ENCODE measurements at regions not wholly inside any gene's neighbourhood (a gene's known extent, or its start where the extent isn't known, plus 50 kb on each side); places are given as distances from the start of the nearest gene placed in this dataset.

DNA sequence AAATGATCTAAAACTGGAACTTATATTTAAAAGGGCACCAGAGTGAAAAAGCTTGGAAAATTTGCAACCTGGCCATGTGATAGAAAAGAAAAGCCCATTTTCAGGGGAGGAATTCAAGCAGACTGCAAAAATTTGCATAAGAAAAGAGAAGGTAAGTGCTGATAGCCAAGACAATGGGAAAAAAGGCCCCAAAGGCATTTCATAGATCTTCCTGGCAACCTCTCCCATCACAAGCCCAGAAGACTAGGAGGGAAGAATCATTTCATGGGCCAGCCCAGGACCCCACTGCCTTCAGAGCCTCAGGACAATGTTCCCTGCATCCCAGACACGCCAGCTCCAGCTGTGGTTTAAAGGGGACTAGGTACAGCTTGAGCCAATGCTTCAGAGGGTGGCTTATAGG is 887.3 kb upstream of the DIAPH2 start:
- Histone ChIP-seq H3K4me3 (ENCODE audit: low read depth, low read length) (no peak overlapping the region), H3K4me1 (ENCODE audit: control insufficient read depth, insufficient read depth, low read length) (no peaks in the 10 kb centered on the region), H3K27me3 (ENCODE audit: control insufficient read depth, insufficient read depth, low read length) (no peaks in the 10 kb centered on the region), H3K36me3 (ENCODE audit: control insufficient read depth, insufficient read depth, low read length) (no peaks in the 10 kb centered on the region), H3K9me3 (ENCODE audit: control insufficient read depth, insufficient read depth, low read length) (peaks cover 5% of the 10 kb centered on the region), H3K9ac (ENCODE audit: low read depth, low read length) (no peak overlapping the region)

DNA sequence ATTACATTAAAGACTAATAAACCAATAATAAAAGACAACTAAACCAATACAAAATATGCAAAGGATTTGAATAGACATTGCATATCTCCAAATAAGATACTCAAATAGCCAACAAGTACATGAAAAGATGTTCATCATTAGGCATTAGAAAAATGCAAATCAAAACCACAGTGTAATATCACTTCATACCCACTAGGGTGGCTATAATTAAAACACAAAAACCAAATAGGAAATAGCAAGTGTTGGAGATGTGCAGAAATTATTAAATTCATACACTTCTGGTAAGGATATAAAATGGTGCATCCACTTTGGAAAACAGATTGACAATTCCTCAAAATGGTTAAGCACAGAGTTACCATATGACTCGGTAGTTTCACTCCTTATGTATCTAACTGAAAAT is 860.8 kb upstream of the DIAPH2 start:
- no peak overlapping the region for H3K4me3 ChIP-seq (ENCODE audit: low read depth, low read length)
- H3K9me3 ChIP-seq (ENCODE audit: control insufficient read depth, insufficient read depth, low read length), result no peaks in the 10 kb centered on the region
- H3K4me1 ChIP-seq (ENCODE audit: control insufficient read depth, insufficient read depth, low read length), result no peaks in the 10 kb centered on the region
- no peak overlapping the region for H3K9ac ChIP-seq (ENCODE audit: low read depth, low read length)
- H3K36me3 ChIP-seq (ENCODE audit: control insufficient read depth, insufficient read depth, low read length), result no peaks in the 10 kb centered on the region
- H3K27me3 ChIP-seq (ENCODE audit: control insufficient read depth, insufficient read depth, low read length), result no peaks in the 10 kb centered on the region

DNA sequence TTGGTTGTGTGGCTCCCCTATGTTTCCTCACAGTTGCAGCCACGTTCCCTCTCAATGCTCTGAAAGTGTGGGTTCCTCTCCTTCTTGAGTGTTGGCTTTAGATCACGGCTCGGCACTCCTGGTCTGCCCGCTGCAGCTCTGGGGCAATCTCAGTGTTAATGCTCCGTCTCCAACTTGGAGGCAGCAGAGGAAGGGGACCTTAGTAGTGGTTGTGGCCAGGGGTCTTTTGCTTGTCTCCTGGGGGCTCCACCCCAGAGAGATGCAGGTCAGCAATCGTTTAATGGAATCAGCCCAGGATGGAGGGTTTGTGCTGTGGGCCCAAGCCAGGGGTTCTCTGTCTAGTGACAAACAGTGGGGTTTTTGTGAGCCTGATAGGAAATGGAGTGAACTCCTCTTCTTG is 849.4 kb upstream of the DIAPH2 start:
- Histone ChIP-seq H3K36me3 (ENCODE audit: control insufficient read depth, insufficient read depth, low read length) (no peaks in the 10 kb centered on the region), H3K4me1 (ENCODE audit: control insufficient read depth, insufficient read depth, low read length) (no peaks in the 10 kb centered on the region), H3K9me3 (ENCODE audit: control insufficient read depth, insufficient read depth, low read length) (no peaks in the 10 kb centered on the region), H3K9ac (ENCODE audit: low read depth, low read length) (no peak overlapping the region), H3K4me3 (ENCODE audit: low read depth, low read length) (no peak overlapping the region), H3K27me3 (ENCODE audit: control insufficient read depth, insufficient read depth, low read length) (no peaks in the 10 kb centered on the region)

DNA sequence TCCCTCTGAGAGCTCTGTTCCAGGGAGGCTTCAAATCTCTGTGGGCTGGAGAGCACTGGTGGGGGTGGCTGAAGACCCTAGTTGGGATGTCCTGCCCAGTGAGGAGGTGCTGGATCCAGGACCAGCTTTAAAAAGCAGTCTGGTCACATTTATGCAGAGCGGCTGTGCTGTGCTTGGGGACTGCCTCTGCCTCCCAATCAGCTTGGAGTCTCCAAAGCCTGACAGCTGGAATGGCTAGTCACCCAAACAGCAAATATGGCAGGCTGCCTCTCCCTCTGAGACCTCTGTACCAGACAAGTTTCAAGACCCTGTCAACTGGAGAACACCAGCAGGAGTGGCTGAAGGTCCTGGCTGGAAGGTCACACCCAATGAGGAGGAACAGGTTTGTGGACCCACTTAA is 848.1 kb upstream of the DIAPH2 start:
- Histone ChIP-seq H3K9me3 (ENCODE audit: control insufficient read depth, insufficient read depth, low read length) (no peaks in the 10 kb centered on the region), H3K27me3 (ENCODE audit: control insufficient read depth, insufficient read depth, low read length) (no peaks in the 10 kb centered on the region), H3K9ac (ENCODE audit: low read depth, low read length) (no peak overlapping the region), H3K36me3 (ENCODE audit: control insufficient read depth, insufficient read depth, low read length) (no peaks in the 10 kb centered on the region), H3K4me1 (ENCODE audit: control insufficient read depth, insufficient read depth, low read length) (no peaks in the 10 kb centered on the region), H3K4me3 (ENCODE audit: low read depth, low read length) (no peak overlapping the region)

DNA sequence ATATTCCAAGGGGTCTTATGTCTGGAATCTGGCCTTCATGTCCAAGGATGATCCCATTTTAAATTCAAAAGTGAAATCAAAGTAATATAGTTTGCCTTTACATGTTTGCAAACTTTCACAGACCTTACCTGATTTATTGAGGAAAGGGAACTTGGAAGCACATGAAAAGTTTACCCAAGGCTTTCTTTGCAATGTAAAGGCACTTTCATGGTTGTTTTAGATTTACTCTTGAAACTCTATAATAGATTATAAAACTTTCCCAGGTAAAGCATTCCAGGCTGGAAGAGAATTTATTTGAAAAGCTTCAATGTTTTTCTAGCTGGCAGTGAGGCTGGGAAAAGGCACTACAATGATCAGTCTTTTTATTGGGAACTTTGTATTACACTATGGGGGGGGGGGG is 842.8 kb upstream of the DIAPH2 start:
- no peak overlapping the region for H3K9ac ChIP-seq (ENCODE audit: low read depth, low read length)
- no peaks in the 10 kb centered on the region for H3K27me3 ChIP-seq (ENCODE audit: control insufficient read depth, insufficient read depth, low read length)
- H3K4me3 ChIP-seq (ENCODE audit: low read depth, low read length), result no peak overlapping the region
- no peaks in the 10 kb centered on the region for H3K36me3 ChIP-seq (ENCODE audit: control insufficient read depth, insufficient read depth, low read length)
- H3K4me1 ChIP-seq (ENCODE audit: control insufficient read depth, insufficient read depth, low read length), result no peaks in the 10 kb centered on the region
- no peaks in the 10 kb centered on the region for H3K9me3 ChIP-seq (ENCODE audit: control insufficient read depth, insufficient read depth, low read length)

DNA sequence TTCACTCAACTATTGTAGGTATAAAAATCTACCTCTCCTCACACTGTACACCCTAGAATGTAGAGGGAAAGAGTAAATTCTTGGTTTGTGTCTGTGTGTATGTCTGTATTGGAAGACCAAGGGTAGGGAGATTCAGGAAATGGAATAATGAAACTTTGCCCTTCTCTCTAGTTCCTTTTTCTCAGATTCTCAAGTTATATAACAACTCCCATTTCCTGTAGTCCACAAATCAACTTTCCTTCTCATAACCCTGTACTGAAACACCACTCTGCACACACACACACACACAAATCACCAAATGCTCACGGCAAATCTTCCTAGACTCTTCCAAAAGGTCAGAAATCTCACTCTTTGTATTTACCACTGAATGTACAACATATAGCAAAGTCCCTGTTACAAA is 824.5 kb upstream of the DIAPH2 start:
- Histone ChIP-seq H3K4me3 (ENCODE audit: low read depth, low read length) (no peak overlapping the region), H3K9ac (ENCODE audit: low read depth, low read length) (no peak overlapping the region), H3K27me3 (ENCODE audit: control insufficient read depth, insufficient read depth, low read length) (no peaks in the 10 kb centered on the region), H3K36me3 (ENCODE audit: control insufficient read depth, insufficient read depth, low read length) (no peaks in the 10 kb centered on the region), H3K4me1 (ENCODE audit: control insufficient read depth, insufficient read depth, low read length) (no peaks in the 10 kb centered on the region), H3K9me3 (ENCODE audit: control insufficient read depth, insufficient read depth, low read length) (no peaks in the 10 kb centered on the region)

DNA sequence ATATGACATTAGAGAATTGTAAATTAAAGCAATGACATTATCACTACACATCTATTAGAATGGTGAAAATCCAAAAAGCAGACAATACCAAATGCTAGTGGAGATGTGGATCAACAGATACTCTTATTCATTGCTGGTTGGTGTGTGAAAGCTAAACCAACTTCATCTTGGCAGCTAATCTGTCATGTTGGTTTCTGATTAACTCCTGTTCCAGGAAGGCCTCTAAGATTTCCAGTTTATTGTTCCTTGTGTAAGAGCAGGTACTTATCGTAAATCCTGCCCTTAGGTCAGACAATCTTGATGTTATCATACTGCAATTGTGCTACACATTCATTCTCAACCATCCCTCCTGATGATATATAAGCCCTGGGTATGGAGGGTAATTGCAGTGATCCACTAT is 809.0 kb upstream of the DIAPH2 start:
- no peaks in the 10 kb centered on the region for H3K27me3 ChIP-seq (ENCODE audit: control insufficient read depth, insufficient read depth, low read length)
- H3K4me3 ChIP-seq (ENCODE audit: low read depth, low read length), result no peak overlapping the region
- no peaks in the 10 kb centered on the region for H3K36me3 ChIP-seq (ENCODE audit: control insufficient read depth, insufficient read depth, low read length)
- H3K4me1 ChIP-seq (ENCODE audit: control insufficient read depth, insufficient read depth, low read length), result no peaks in the 10 kb centered on the region
- H3K9me3 ChIP-seq (ENCODE audit: control insufficient read depth, insufficient read depth, low read length), result no peaks in the 10 kb centered on the region
- no peak overlapping the region for H3K9ac ChIP-seq (ENCODE audit: low read depth, low read length)

DNA sequence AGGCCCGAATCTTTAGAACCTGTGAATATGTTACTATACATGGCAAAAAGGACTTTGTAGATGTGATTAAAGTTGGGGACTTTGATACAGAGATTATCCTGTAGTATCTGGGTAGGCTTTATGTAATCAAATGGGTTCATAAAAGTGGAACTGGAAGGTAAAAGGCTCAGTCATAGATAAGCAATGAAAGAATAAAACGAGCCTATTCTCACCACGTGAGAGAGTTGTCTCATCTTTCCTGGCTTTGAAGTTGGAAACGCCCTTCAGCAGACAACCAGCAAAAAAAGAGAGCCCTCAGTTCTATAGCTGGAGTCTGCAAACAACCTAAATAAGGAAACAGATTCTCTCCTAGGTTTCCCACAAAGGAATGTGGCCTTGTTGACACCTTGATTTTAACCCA is 805.8 kb upstream of the DIAPH2 start:
- H3K4me3 ChIP-seq (ENCODE audit: low read depth, low read length), result no peak overlapping the region
- no peaks in the 10 kb centered on the region for H3K27me3 ChIP-seq (ENCODE audit: control insufficient read depth, insufficient read depth, low read length)
- H3K9ac ChIP-seq (ENCODE audit: low read depth, low read length), result no peak overlapping the region
- no peaks in the 10 kb centered on the region for H3K9me3 ChIP-seq (ENCODE audit: control insufficient read depth, insufficient read depth, low read length)
- no peaks in the 10 kb centered on the region for H3K36me3 ChIP-seq (ENCODE audit: control insufficient read depth, insufficient read depth, low read length)
- H3K4me1 ChIP-seq (ENCODE audit: control insufficient read depth, insufficient read depth, low read length), result no peaks in the 10 kb centered on the region

DNA sequence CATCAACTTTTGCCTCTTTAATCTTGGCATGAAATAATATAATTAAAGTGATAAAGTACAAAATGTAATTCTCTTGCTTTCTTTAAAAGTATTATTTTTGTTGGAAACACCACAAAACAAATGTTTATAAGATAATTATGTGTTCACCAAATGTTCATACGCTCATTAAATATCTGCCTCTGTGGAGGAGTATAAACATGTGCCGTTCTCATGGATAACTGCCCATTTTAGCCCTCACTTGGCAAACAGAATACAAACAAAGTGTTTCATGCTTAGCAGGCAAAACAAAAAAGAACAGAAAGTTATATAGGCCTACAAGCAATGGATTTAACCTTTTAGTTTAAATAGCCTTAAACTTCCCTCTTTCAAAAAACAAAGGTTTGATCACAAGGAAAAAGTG is 800.5 kb upstream of the DIAPH2 start:
- Histone ChIP-seq H3K9ac (ENCODE audit: low read depth, low read length) (no peak overlapping the region), H3K27me3 (ENCODE audit: control insufficient read depth, insufficient read depth, low read length) (no peaks in the 10 kb centered on the region), H3K4me1 (ENCODE audit: control insufficient read depth, insufficient read depth, low read length) (no peaks in the 10 kb centered on the region), H3K36me3 (ENCODE audit: control insufficient read depth, insufficient read depth, low read length) (no peaks in the 10 kb centered on the region), H3K4me3 (ENCODE audit: low read depth, low read length) (no peak overlapping the region), H3K9me3 (ENCODE audit: control insufficient read depth, insufficient read depth, low read length) (no peaks in the 10 kb centered on the region)

DNA sequence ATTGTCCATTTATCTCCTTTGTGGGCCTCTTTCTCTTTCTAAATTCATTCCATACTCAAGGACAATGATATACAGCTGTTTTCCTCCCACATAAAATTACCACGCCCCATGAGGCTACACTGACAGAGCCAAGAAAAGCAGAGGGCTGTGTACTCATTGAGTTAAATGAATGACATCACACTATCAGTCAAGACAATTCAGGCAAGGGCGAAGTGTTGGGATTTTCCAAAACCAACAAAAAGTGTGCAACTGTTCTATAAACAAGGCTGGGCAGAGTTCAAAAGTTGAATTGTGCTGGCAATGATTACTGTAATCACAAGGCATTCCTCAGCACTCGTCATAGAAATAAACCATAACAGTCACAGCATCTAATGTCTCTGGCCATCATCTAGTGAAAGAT is 799.6 kb upstream of the DIAPH2 start:
- Histone ChIP-seq H3K4me3 (ENCODE audit: low read depth, low read length) (no peak overlapping the region), H3K9me3 (ENCODE audit: control insufficient read depth, insufficient read depth, low read length) (no peaks in the 10 kb centered on the region), H3K27me3 (ENCODE audit: control insufficient read depth, insufficient read depth, low read length) (no peaks in the 10 kb centered on the region), H3K36me3 (ENCODE audit: control insufficient read depth, insufficient read depth, low read length) (no peaks in the 10 kb centered on the region), H3K4me1 (ENCODE audit: control insufficient read depth, insufficient read depth, low read length) (no peaks in the 10 kb centered on the region), H3K9ac (ENCODE audit: low read depth, low read length) (no peak overlapping the region)

DNA sequence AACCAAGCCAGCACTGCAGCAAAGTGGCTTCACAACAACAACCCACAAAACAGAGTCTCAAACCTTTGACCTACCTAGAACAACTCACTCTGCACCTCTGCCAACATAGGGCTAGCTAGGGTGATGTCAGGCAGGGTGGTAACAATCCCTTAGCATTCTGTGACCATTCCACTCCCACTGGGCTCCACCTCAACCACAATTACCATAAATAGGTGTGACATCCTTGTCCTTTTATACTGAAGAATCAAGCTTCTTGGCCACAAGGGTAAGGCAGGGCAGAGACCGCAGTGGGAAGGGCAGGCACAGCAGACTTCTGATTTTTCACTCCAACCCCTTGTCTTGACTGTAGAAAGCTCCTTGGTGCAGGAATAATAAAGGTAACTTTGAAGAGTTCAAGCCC is 795.4 kb upstream of the DIAPH2 start:
- Histone ChIP-seq H3K9me3 (ENCODE audit: control insufficient read depth, insufficient read depth, low read length) (no peaks in the 10 kb centered on the region), H3K27me3 (ENCODE audit: control insufficient read depth, insufficient read depth, low read length) (no peaks in the 10 kb centered on the region), H3K36me3 (ENCODE audit: control insufficient read depth, insufficient read depth, low read length) (no peaks in the 10 kb centered on the region), H3K9ac (ENCODE audit: low read depth, low read length) (no peak overlapping the region), H3K4me3 (ENCODE audit: low read depth, low read length) (no peak overlapping the region), H3K4me1 (ENCODE audit: control insufficient read depth, insufficient read depth, low read length) (no peaks in the 10 kb centered on the region)

DNA sequence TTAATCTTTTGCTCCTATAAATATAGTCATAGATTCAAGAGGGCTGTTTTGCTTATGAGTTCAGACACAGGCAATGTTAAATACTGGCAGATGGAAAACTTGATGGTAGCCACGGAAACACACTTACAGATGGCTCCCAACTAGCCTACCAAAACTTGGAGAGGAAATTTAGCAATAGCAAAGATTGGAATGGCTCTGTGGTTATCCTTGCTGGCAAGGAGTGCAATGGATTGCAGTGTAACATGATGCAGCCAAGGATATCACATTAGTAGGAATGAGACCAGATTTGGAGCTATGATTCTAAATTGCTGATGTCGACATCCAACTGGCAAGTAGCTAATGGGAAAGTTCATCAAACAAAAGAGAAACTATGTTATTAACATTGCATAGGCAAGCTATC is 791.0 kb upstream of the DIAPH2 start:
- H3K4me3 ChIP-seq (ENCODE audit: low read depth, low read length), result no peak overlapping the region
- H3K9ac ChIP-seq (ENCODE audit: low read depth, low read length), result no peak overlapping the region
- no peaks in the 10 kb centered on the region for H3K4me1 ChIP-seq (ENCODE audit: control insufficient read depth, insufficient read depth, low read length)
- no peaks in the 10 kb centered on the region for H3K9me3 ChIP-seq (ENCODE audit: control insufficient read depth, insufficient read depth, low read length)
- no peaks in the 10 kb centered on the region for H3K36me3 ChIP-seq (ENCODE audit: control insufficient read depth, insufficient read depth, low read length)
- H3K27me3 ChIP-seq (ENCODE audit: control insufficient read depth, insufficient read depth, low read length), result no peaks in the 10 kb centered on the region

DNA sequence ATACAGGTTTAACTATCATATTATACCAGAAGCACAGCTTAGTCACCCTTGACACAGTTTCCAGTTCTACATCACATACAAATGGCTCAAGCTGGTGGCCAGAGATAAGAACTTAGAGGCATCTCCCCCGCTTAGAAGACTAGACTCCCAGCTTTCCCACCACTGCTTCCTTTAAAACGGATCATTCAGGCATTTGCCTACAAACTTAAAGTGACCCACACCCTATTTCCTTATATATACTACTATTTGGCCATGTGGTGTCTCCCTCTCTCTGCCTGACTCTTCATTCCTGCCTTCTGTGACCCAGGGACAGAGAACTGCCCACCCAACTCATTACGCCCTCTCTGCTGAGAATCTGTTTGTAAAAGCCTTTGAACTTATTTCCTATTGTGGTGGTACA is 781.2 kb upstream of the DIAPH2 start:
- Histone ChIP-seq H3K36me3 (ENCODE audit: control insufficient read depth, insufficient read depth, low read length) (no peaks in the 10 kb centered on the region), H3K9me3 (ENCODE audit: control insufficient read depth, insufficient read depth, low read length) (no peaks in the 10 kb centered on the region), H3K9ac (ENCODE audit: low read depth, low read length) (no peak overlapping the region), H3K27me3 (ENCODE audit: control insufficient read depth, insufficient read depth, low read length) (no peaks in the 10 kb centered on the region), H3K4me1 (ENCODE audit: control insufficient read depth, insufficient read depth, low read length) (no peaks in the 10 kb centered on the region), H3K4me3 (ENCODE audit: low read depth, low read length) (no peak overlapping the region)
